ENCODE measurements at regions not wholly inside any gene's neighbourhood (a gene's known extent, or its start where the extent isn't known, plus 50 kb on each side); places are given as distances from the start of the nearest gene placed in this dataset.

GRCh38 chr5:24963611-24964010, 318.8 kb upstream of the CDH10 start:
- TF ChIP-seq CTCF (IDR thresholded peaks at IDR 0.05; ENCODE audit: borderline replicate concordance, insufficient read depth, low read depth, low read length), result no peak
- no peak overlapping the region for H3K4me3 ChIP-seq (ENCODE audit: low read depth, low read length)

- TF ChIP-seq CTCF (IDR thresholded peaks at IDR 0.05; ENCODE audit: borderline replicate concordance, insufficient read depth, low read depth, low read length), result no peak
- no peak overlapping the region for H3K4me3 ChIP-seq (ENCODE audit: low read depth, low read length)
Measured at GRCh38 chr5:24923400-24923799, 278.6 kb upstream of the CDH10 start.

GRCh38 chr5:24918676-24919075, 273.9 kb upstream of the CDH10 start:
- no peak overlapping the region for H3K4me3 ChIP-seq (ENCODE audit: low read depth, low read length)
- no peak for TF ChIP-seq CTCF (IDR thresholded peaks at IDR 0.05; ENCODE audit: borderline replicate concordance, insufficient read depth, low read depth, low read length)

- no peak overlapping the region for H3K4me3 ChIP-seq (ENCODE audit: low read depth, low read length)
- no peak for TF ChIP-seq CTCF (IDR thresholded peaks at IDR 0.05; ENCODE audit: borderline replicate concordance, insufficient read depth, low read depth, low read length)
Measured at GRCh38 chr5:24916863-24917262, 272.1 kb upstream of the CDH10 start.

GRCh38 chr5:24909210-24909609, 264.4 kb upstream of the CDH10 start:
- no peak overlapping the region for H3K4me3 ChIP-seq (ENCODE audit: low read depth, low read length)
- no peak for TF ChIP-seq CTCF (IDR thresholded peaks at IDR 0.05; ENCODE audit: borderline replicate concordance, insufficient read depth, low read depth, low read length)

GRCh38 chr5:24906689-24907088, 261.9 kb upstream of the CDH10 start:
- no peak overlapping the region for H3K4me3 ChIP-seq (ENCODE audit: low read depth, low read length)
- no peak for TF ChIP-seq CTCF (IDR thresholded peaks at IDR 0.05; ENCODE audit: borderline replicate concordance, insufficient read depth, low read depth, low read length)

- H3K4me3 ChIP-seq (ENCODE audit: low read depth, low read length), result no peak overlapping the region
- no peak for TF ChIP-seq CTCF (IDR thresholded peaks at IDR 0.05; ENCODE audit: borderline replicate concordance, insufficient read depth, low read depth, low read length)
Measured at GRCh38 chr5:24904981-24905517, 260.3 kb upstream of the CDH10 start.

Measured in GM12875 (cell line).